GM04503 (cell line): ENCODE measurements at regions not wholly inside any gene's neighbourhood (a gene's known extent, or its start where the extent isn't known, plus 50 kb on each side); places are given as distances from the start of the nearest gene placed in this dataset.

Experiments used
- DNase-seq: peaks from one replicate; pipeline ENCODE4 v3.0.0-alpha.2; 2012; ENCODE audit warnings: low read depth

GRCh38 chr2:52844701-52845423 is 922.7 kb upstream of the CHAC2 start:
- no peak for DNase-seq

- DNase-seq: no peak
Measured at GRCh38 chr2:52835909-52836308, 931.7 kb upstream of the CHAC2 start.

- DNase-seq: no peak
Measured at GRCh38 chr2:52831216-52831615, 936.4 kb upstream of the CHAC2 start.

GRCh38 chr2:52828112-52828511 is 939.5 kb upstream of the CHAC2 start:
- no peak for DNase-seq

GRCh38 chr2:52821631-52822030 is 946.0 kb upstream of the CHAC2 start:
- no peak for DNase-seq

- no peak for DNase-seq
Measured at GRCh38 chr2:52818958-52819357, 948.6 kb upstream of the CHAC2 start.

GRCh38 chr2:52810460-52810859 is 957.1 kb upstream of the CHAC2 start:
- no peak for DNase-seq

GRCh38 chr2:52805901-52806410 is 961.6 kb upstream of the CHAC2 start:
- DNase-seq: no peak

- no peak for DNase-seq
Measured at GRCh38 chr2:52794581-52794980, 973.0 kb upstream of the CHAC2 start.

GRCh38 chr2:52779446-52779845 is 988.2 kb upstream of the CHAC2 start:
- DNase-seq: no peak

GRCh38 chr2:52776571-52776970 is 991.0 kb upstream of the CHAC2 start:
- no peak for DNase-seq

- DNase-seq: no peak
Measured at GRCh38 chr2:52775674-52776073, 991.9 kb upstream of the CHAC2 start.

- DNase-seq: no peak
Measured at GRCh38 chr2:52765735-52766134, 1001.9 kb upstream of the CHAC2 start.

- DNase-seq: no peak
Measured at GRCh38 chr2:52749764-52750163, 1017.8 kb upstream of the CHAC2 start.

- no peak for DNase-seq
Measured at GRCh38 chr2:52745144-52745543, 1022.5 kb upstream of the CHAC2 start.

- DNase-seq: no peak
Measured at GRCh38 chr2:52732849-52733395, 1034.7 kb upstream of the CHAC2 start.

- DNase-seq: no peak
Measured at GRCh38 chr2:52724585-52724984, 1043.0 kb upstream of the CHAC2 start.

GRCh38 chr2:52717836-52718235 is 1049.8 kb upstream of the CHAC2 start:
- DNase-seq: no peak

- no peak for DNase-seq
Measured at GRCh38 chr2:52710810-52711618, 1056.6 kb upstream of the CHAC2 start.

- DNase-seq: no peak
Measured at GRCh38 chr2:52704251-52704650, 1063.4 kb upstream of the CHAC2 start.

- no peak for DNase-seq
Measured at GRCh38 chr2:52703004-52703403, 1064.6 kb upstream of the CHAC2 start.

GRCh38 chr2:52698408-52698807 is 1069.2 kb upstream of the CHAC2 start:
- no peak for DNase-seq

GRCh38 chr2:52697690-52698089 is 1069.9 kb upstream of the CHAC2 start:
- DNase-seq: no peak
